Suprapubic skin (tissue), 4 donors: ENCODE measurements at regions not wholly inside any gene's neighbourhood (a gene's known extent, or its start where the extent isn't known, plus 50 kb on each side); places are given as distances from the start of the nearest gene placed in this dataset.

Experiments used
- EP300 ChIP-seq: sonication (generic); formaldehyde crosslinking; IDR thresholded peaks from one replicate; pipeline ENCODE4 v1.6.1; 2017; ENCODE audit warnings: antibody characterized with exemption
- POLR2A ChIP-seq, 2 donors: fragments of 450-650 bp; IDR thresholded peaks; one replicate each; pipeline ENCODE4 v1.6.1; 2017; ENCODE audit warnings: antibody characterized with exemption in 2 of 2, mild to moderate bottlenecking in 2 of 2, moderate library complexity in 2 of 2
- POLR2AphosphoS5 ChIP-seq, 3 donors: sonication (generic); formaldehyde crosslinking; IDR thresholded peaks; one replicate each; pipeline ENCODE4 v1.6.1; 2017; ENCODE audit warnings: antibody characterized with exemption in 3 of 3
- TF ChIP-seq, protein P1 (sequence below), 2 donors: fragments of 200-600 bp in 1 of 2; fragments of 450-650 bp in 1 of 2; sonication (generic) in 1 of 2; IDR thresholded peaks; one replicate each; pipeline ENCODE4 v1.5.1; 2016 to 2019; ENCODE audit warnings: antibody characterized with exemption in 2 of 2, mild to moderate bottlenecking in 1 of 2, moderate library complexity in 1 of 2

DNA sequence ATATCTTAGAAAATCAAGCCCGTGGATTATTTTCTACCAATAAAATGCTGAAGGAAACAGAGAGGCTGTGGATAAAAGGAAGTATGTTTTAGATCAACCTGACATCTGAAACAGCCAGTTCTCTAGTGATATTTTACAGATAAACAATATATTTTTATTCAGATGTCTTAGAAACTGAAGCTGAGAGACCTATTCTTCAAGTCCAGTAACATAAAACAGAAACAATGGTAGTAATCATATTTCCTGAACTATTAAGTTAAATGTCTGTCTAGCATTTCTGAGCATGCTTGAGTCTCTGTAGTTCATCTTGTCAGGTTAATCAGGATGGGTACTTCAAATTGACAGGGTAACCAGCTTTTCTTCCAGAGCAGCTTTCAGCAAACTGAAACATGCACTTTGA lies 449.6 kb upstream of the TOM1L1 start:
- TF ChIP-seq, protein P1, sequence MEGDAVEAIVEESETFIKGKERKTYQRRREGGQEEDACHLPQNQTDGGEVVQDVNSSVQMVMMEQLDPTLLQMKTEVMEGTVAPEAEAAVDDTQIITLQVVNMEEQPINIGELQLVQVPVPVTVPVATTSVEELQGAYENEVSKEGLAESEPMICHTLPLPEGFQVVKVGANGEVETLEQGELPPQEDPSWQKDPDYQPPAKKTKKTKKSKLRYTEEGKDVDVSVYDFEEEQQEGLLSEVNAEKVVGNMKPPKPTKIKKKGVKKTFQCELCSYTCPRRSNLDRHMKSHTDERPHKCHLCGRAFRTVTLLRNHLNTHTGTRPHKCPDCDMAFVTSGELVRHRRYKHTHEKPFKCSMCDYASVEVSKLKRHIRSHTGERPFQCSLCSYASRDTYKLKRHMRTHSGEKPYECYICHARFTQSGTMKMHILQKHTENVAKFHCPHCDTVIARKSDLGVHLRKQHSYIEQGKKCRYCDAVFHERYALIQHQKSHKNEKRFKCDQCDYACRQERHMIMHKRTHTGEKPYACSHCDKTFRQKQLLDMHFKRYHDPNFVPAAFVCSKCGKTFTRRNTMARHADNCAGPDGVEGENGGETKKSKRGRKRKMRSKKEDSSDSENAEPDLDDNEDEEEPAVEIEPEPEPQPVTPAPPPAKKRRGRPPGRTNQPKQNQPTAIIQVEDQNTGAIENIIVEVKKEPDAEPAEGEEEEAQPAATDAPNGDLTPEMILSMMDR (IDR thresholded peaks at IDR 0.05) = no peak
- no peak for TF ChIP-seq POLR2A (IDR thresholded peaks at IDR 0.05)
- no peak for TF ChIP-seq POLR2AphosphoS5 (IDR thresholded peaks at IDR 0.05)
- no peak for TF ChIP-seq EP300
